A204.1 (cell line): ENCODE measurements at regions not wholly inside any gene's neighbourhood (a gene's known extent, or its start where the extent isn't known, plus 50 kb on each side); places are given as distances from the start of the nearest gene placed in this dataset.
"Not testable (repeated sequence)": the region's sequence is repeated elsewhere in the genome, so short reads cannot be mapped to it uniquely, and the experiment has no call there.

Source experiments
- FAIRE-seq: peaks from 2 replicates; lab custom pipeline; 2012; peaks lifted over from hg19 to GRCh38; lab: Jason Lieb, UNC

DNA sequence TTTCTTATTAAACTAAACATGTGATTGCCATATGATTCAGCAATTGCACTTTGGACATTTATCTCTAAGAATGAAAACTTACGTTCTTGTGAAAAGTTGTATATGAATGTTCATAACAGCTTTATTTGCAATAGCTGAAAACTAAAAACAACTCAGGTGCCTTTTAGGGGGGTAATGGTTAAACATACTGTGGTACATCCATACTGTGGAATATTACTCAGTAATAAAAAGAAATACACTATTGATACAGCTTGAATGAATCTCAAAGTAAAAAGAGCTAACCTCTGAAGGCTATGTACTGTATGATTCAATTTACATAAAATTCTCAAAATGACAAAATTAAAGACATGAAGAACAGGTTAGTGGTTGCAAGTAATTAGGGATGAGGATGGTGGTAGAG lies 339.5 kb upstream of the PAPPA start:
- FAIRE-seq, result no peak

DNA sequence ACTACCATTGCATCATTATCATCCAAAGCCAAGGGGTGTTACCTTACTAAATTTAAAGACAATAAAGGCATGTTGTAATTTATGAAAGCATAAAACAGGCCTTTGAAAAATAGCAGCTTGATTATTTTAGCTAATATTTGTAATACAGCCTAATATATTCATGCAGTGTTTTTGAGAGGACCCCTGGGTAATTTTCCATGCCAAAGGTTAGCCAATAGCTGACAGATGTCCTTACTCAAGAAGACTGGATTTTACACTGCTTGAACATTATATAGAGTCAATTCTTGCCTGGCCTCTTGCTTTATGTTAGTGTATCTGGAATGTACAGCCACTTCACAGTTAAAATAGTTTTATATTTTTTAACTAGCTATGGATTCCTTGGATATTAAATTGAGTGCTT lies 337.8 kb upstream of the PAPPA start:
- no peak for FAIRE-seq

- FAIRE-seq, result not testable (repeated sequence)
Measured at GRCh38 chr9:115818651-115819050, 334.9 kb upstream of the PAPPA start.

- no peak for FAIRE-seq
Measured at GRCh38 chr9:115832031-115832430, 321.6 kb upstream of the PAPPA start.

- FAIRE-seq, result no peak
Measured at GRCh38 chr9:115837618-115838017, 316.0 kb upstream of the PAPPA start.

DNA sequence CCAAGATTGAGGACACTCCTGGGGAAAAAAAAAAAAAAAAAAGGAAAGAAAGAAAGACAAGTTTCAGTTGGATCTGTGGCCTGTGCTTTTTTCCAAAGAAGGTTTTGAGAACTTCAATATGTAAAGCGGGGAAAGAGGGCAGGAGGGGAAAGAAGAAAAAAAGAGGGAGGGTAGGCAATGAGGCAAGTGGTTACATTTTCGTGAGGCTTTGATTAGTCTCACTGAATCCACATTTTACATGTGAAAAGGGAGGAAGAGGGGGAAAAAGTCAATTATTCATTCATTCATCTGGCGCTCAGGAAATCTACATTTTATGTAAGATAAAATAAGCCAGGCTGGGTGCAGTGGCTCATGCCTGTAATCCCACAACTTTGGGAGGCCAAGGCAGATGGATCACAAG lies 315.2 kb upstream of the PAPPA start:
- no peak for FAIRE-seq

- not testable (repeated sequence) for FAIRE-seq
Measured at GRCh38 chr9:115844433-115844832, 309.2 kb upstream of the PAPPA start.

DNA sequence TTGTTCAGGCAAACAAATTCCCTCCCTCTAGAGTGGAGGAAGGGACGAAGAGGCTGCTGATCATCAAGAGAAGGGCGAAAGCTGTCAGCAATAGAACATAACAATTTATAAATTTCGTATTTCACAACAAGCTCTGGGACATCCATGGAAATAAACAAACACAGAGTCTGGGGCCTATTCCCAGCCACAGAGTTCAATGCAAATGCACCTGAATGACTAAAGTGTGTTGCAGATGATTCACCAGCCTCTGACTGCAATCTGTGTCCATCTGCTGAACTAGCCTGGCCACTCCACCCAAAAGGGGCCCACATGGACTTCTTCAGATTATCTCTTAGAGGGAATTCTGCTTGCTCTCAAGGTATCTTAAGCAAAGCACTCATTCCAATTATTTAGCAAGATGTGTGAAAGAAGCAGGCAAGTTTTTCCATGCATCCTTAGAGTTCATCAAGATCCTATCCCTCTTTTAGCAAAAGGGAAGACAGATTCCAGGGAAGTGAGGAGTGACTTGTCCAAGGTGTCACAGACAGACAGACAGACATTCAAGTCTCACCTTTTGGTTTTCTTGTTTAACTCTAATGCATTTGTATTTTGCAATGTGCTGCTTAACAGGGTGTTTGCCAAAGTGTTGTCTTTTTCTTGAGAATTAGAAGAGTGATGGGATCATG lies 307.8 kb upstream of the PAPPA start:
- FAIRE-seq, result no peak

DNA sequence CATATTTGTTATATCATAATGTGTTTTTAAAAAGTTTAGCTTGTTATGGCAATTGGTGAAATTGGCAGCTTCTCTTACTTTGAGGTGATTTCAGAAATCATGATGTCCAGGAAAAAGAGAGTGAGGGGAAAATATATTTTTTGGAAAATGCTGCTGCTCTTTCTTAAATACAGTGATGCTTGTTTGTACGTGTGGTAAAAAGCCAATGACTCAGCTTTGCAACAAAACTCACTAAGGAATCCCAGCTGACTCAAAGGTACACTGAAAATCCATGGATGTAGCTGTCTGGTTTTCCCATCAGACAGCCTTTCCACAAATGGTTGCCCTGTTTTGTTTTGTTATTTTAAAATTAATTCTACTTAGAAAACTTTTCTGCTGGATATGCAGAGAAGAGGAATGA lies 306.4 kb upstream of the PAPPA start:
- FAIRE-seq, result no peak

- FAIRE-seq, result no peak
Measured at GRCh38 chr9:115849679-115850412, 303.7 kb upstream of the PAPPA start.

DNA sequence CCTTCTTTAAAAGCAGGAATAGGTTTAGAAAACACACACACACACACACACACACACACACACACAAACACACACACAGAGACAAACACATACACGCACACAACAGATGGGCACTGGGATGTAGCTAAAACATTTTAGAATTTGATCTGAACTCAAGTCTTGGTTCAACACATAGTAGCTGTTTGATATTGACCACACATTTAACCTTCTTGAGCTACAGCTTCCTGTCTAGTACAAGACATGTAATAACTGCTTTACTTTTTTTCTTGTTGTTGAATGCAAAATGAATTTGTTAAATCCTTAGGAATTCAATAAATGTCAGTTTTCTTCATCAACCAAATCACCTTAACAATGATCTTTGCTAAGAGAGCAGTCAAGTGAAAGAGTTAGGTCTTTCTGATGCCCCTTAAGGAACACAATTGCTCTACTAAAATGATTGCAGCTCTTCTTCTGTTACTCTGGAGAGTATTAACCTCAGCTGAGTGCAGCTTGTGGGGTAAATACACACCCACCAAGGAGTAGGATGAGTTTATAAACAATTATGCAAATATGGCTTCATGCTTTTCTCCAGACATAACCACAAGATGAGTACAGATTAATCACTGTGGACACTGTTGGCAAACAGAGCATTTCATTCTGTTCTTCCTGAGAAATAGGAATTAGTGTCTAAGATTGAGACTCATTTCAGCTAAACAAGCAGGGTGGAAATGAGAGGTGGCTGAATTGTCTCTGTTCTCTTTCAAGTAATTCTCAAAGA lies 302.9 kb upstream of the PAPPA start:
- no peak for FAIRE-seq

DNA sequence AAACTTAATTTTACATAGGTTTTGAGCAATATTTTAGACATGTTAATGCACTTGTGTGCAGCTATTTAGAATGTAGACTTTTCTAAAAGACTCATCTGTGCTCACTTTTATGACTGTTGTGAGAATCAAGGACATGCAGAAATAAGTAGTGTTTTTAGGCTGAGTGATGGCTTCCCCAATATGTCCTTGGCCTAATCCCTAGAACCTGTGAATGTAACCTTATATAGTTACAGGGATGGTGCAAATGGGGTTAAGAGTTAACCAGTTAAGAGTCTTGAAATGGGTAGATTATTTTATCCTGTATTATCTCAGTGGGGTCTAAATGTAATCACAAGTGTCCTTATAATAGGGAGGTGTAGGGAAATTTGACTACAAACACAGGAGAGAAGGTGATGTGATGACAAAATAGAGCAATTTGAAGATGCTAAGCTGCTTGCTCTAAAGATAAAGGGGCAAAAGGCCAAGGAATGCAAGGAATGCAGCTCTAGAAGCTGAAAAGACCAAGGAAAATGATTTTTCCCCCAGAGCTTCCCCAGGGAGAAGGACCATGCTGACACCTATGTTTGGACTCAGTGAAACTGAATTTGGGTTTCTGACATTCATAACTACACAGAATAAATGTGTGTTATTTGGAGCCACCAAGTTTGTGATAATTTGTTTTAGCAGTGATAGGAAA lies 298.0 kb upstream of the PAPPA start:
- FAIRE-seq, result no peak

DNA sequence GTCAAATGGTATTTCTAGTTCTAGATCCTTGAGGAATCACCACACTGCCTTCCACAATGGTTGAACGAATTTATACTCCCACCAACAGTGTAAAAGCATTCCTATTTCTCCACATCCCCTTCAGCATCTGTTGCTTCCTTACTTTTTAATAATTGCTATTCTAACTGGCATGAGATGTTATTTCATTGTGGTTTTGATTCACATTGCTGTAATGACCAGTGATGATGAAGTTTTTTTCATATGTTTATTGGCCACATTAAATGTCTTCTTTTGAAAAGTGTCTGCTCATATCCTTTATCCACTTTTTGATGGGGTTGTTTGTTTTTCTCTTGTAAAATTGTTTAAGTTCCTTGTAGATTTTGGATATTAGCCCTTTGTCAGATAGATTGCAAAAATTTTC lies 295.2 kb upstream of the PAPPA start:
- not testable (repeated sequence) for FAIRE-seq

GRCh38 chr9:115862021-115862420 lies 291.6 kb upstream of the PAPPA start:
- no peak for FAIRE-seq

DNA sequence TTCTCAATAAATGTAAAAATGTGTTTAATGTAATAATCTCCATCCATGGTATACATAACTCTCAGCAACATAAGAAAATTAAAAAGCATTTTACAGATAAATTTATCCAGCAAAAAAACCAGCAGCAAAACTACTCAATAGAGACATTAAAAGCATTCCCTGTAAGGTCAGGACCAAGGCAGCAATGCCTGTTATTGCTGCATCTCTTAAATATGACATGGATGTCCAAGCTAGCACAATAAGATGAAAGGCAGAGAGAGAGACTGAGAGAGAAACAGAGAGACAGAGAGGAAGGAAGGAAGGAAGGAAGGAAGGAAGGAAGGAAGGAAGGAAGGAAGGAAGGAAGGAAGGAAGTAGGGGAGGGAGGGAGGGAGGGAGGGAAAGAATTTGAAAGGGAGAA lies 289.0 kb upstream of the PAPPA start:
- no peak for FAIRE-seq

DNA sequence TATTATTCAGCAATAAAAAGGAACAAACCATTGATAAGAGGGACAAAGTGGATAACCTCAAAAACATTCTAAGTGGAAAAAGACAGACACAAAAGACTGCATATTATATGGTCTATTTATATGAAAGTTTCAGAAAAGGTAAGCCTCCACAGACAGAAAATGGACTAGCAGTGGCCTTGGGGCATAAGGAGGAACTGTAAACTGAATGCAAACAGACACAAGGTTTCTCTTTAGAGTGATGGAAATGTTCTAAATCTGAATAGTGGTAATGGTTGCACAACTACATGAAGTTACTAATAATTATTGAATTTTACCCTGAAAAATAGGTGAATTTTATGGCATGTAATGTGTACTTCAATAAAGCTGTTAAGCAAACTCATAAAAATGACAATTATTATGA lies 286.3 kb upstream of the PAPPA start:
- no peak for FAIRE-seq

GRCh38 chr9:115877852-115878438 lies 275.6 kb upstream of the PAPPA start:
- FAIRE-seq, result no peak

DNA sequence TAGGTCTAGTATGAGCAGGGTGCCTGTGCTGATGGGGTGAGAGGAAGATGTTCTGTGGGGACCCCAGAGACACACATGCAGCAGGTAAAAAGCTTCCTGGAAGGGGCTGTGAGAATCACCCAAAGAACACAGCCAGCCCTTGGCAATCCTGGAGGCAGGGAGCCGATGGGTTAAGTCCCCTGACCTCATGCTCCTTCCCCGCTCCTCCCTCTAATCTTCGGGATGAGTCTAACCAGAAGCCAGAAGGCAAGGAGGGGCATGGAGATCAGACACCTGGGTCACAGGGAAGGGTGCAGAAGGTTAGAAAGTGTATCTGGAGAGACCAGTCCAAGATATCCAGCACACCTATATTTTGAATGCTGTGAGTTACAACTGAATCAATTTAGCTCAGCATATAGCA lies 274.1 kb upstream of the PAPPA start:
- no peak for FAIRE-seq

- no peak for FAIRE-seq
Measured at GRCh38 chr9:115880221-115880885, 273.2 kb upstream of the PAPPA start.

GRCh38 chr9:115882911-115883310 lies 270.7 kb upstream of the PAPPA start:
- no peak for FAIRE-seq

- FAIRE-seq, result no peak
Measured at GRCh38 chr9:115883467-115884329, 269.9 kb upstream of the PAPPA start.
